ENCODE measurements at regions not wholly inside any gene's neighbourhood (a gene's known extent, or its start where the extent isn't known, plus 50 kb on each side); places are given as distances from the start of the nearest gene placed in this dataset.

DNA sequence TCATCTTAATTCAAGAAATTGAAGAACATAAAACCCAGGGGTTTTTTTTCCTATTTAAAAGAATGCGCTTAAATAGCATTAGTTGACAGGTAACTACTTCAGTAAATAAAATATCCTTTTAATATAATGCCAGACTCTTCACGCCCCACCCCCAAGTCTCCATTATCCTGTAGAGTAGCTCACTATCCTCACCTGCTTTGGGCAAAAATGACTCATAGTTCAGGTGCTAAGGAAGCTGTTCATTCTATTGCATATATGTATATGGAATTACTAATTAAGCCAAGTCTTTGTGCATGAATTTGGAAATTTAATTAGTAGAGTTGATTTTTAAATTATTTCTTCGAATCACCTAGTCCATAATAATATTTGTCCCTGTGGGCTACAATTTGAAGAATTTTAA, 656.8 kb upstream of the ANKRD30A start:
- TF ChIP-seq REST (IDR thresholded peaks at IDR 0.05; ENCODE audit: low read depth) (no peak), EGR1 (IDR thresholded peaks at IDR 0.05) (no peak), CEBPB (IDR thresholded peaks at IDR 0.05) (no peak), TAF1 (IDR thresholded peaks at IDR 0.05; ENCODE audit: low read depth) (no peak), USF1 (IDR thresholded peaks at IDR 0.05) (no peak), RAD21 (IDR thresholded peaks at IDR 0.05; ENCODE audit: low read depth) (no peak), CREB1 (IDR thresholded peaks at IDR 0.05; ENCODE audit: low read depth) (no peak), EP300 (IDR thresholded peaks at IDR 0.05; ENCODE audit: borderline replicate concordance) (no peak), FOXM1 (IDR thresholded peaks at IDR 0.05; ENCODE audit: borderline replicate concordance, low read depth) (no peak), MAX (IDR thresholded peaks at IDR 0.05) (no peak), YY1 (IDR thresholded peaks at IDR 0.05; ENCODE audit: low read depth) (no peak), TEAD4 (IDR thresholded peaks at IDR 0.05) (no peak), ZBTB7A (IDR thresholded peaks at IDR 0.05; ENCODE audit: low read depth) (no peak)
